Stimulated activated naive B cell treated with anti-CD40 and anti-IgM and Interleukin-4, amounts not matched to agents 10 μg/mL and 1 μg/mL and 100 μg/mL, for 72 hours (primary cell): ENCODE measurements at regions not wholly inside any gene's neighbourhood (a gene's known extent, or its start where the extent isn't known, plus 50 kb on each side); places are given as distances from the start of the nearest gene placed in this dataset.
"Not testable (repeated sequence)": the region's sequence is repeated elsewhere in the genome, so short reads cannot be mapped to it uniquely, and the experiment has no call there.

ENCODE experiments used
- ATAC-seq, 2 donors: fragments of 150-1000 bp; cut with Tn5 transposase; replicated peaks; 2 replicates each; pipeline ENCODE4 v1.10.0; 2021; ENCODE audit warnings: moderate library complexity in 1 of 2
- DNase-seq: peaks from one replicate; pipeline ENCODE4 v3.0.0; 2021
- H3K27ac Mint-ChIP-seq: one replicate; pipeline ENCODE4 v1.8.0; 2022; ENCODE audit warnings: mild to moderate bottlenecking, mixed read lengths
- H3K27me3 Mint-ChIP-seq, 2 donors: one replicate each; pipeline ENCODE4 v1.8.0; 2022; ENCODE audit warnings: mixed read lengths in 2 of 2
- H3K36me3 Mint-ChIP-seq, 2 donors: one replicate each; pipeline ENCODE4 v1.8.0; 2022; ENCODE audit warnings: mixed read lengths in 2 of 2, mild to moderate bottlenecking in 1 of 2
- H3K4me1 Mint-ChIP-seq, 2 donors: one replicate each; pipeline ENCODE4 v1.8.0; 2022; ENCODE audit warnings: mixed read lengths in 2 of 2, mild to moderate bottlenecking in 1 of 2
- H3K4me3 Mint-ChIP-seq, 2 donors: one replicate each; pipeline ENCODE4 v1.8.0; 2022; ENCODE audit warnings: mild to moderate bottlenecking in 2 of 2, mixed read lengths in 2 of 2, moderate library complexity in 1 of 2
- H3K9me3 Mint-ChIP-seq, 2 donors: one replicate each; pipeline ENCODE4 v1.8.0; 2022; ENCODE audit warnings: mixed read lengths in 2 of 2, mild to moderate bottlenecking in 1 of 2

DNA sequence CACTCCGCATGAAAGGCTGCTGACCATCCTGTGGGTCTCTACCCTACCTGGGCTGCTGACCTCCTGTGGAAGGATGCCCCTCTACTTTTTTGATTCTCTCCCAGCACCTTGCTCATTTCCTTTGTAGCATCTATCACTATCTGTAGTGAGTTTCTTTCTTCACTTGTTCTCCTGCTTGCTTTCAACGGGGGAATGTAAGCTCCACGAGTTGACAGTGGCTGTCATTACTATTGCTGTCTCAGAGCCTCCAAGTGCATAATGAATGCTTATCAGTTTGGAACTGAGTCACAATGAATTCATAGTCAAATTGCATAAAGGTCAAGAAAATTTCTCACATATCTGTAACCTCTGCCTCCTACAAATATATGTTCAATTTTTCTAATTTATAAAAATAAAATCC is 477.7 kb downstream of the PLCL1 start:
- no peak overlapping the region for H3K4me3 Mint-ChIP-seq
- no peaks in the 10 kb centered on the region for H3K4me1 Mint-ChIP-seq
- peaks cover 12 to 14% of the 10 kb centered on the region in 2 donors for H3K27me3 Mint-ChIP-seq
- DNase-seq (no peak), ATAC-seq (no peak)
- no peak overlapping the region for H3K27ac Mint-ChIP-seq
- no peaks in the 10 kb centered on the region for H3K36me3 Mint-ChIP-seq
- H3K9me3 Mint-ChIP-seq = no peaks in the 10 kb centered on the region

DNA sequence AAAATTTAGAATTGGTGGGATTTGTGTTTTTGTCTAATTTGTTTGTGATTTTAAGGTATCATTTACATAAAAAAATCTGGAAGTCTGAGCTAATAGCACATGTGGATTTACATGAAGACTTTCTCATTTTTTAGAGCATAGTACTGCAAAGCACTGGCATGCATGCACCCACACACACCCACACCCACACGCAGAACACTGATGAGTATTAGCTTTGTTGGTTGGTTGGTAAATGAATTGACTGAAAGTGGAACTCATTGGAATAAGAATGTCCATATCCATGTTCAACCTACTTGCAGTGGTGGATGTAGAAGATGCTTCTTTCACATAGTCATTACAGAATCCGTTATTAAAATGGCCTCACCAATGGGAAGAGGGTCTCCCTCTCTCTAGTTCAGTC is 475.8 kb downstream of the PLCL1 start:
- Mint-ChIP-seq H3K4me1 (no peaks in the 10 kb centered on the region), H3K4me3 (no peak overlapping the region), H3K27me3 (peaks cover 12 to 14% of the 10 kb centered on the region in 2 donors), H3K36me3 (no peaks in the 10 kb centered on the region), H3K9me3 (no peaks in the 10 kb centered on the region), H3K27ac (no peak overlapping the region)
- no peak for ATAC-seq
- DNase-seq = no peak

DNA sequence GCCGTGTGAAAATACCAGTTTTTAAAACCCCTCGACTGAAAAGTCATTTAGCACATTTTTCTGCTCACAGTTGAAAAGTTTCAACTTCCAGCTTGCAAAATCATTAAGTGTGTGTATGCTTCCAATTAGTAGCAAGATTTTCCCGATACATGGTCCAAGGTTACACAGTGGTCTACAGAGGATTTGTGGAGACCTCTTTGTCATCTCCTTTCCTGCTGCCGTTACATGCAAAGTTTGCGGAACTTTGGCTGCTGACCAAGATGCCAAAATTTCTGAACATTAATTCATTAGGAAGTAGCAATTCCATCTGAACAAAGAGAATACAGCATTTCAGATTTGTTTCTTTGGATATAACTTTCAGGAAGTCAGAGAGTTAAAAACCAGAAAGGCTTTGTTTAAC is 474.6 kb downstream of the PLCL1 start:
- no peaks in the 10 kb centered on the region for H3K4me1 Mint-ChIP-seq
- H3K9me3 Mint-ChIP-seq = no peaks in the 10 kb centered on the region
- H3K36me3 Mint-ChIP-seq = no peaks in the 10 kb centered on the region
- no peak for ATAC-seq
- H3K4me3 Mint-ChIP-seq = no peak overlapping the region
- no peak for DNase-seq
- H3K27me3 Mint-ChIP-seq = peaks cover 11 to 14% of the 10 kb centered on the region in 2 donors
- H3K27ac Mint-ChIP-seq = no peak overlapping the region

DNA sequence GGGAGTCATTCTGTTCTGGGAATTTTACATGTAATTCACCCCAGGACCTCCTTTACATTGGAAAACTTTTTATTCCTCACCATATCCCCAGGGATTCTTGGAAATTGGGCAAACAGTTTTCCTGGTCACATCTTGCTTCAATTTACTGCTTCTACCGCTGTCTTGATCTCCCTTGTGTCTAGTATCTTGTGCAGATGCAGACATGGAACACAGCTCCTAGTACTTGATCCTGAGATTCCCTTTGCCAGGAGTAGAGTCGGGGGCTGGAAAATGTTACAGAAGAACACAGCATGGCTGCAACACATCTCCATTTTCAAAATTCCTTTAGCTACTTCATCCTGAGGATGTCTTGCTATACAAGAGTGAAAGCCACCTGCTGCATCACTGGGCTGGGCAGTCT is 472.8 kb downstream of the PLCL1 start:
- no peak for ATAC-seq
- H3K4me3 Mint-ChIP-seq = no peak overlapping the region
- H3K27ac Mint-ChIP-seq = no peak overlapping the region
- no peaks in the 10 kb centered on the region for H3K36me3 Mint-ChIP-seq
- peaks cover 5 to 9% of the 10 kb centered on the region in 2 donors for H3K27me3 Mint-ChIP-seq
- no peaks in the 10 kb centered on the region for H3K9me3 Mint-ChIP-seq
- DNase-seq = no peak
- no peaks in the 10 kb centered on the region for H3K4me1 Mint-ChIP-seq

DNA sequence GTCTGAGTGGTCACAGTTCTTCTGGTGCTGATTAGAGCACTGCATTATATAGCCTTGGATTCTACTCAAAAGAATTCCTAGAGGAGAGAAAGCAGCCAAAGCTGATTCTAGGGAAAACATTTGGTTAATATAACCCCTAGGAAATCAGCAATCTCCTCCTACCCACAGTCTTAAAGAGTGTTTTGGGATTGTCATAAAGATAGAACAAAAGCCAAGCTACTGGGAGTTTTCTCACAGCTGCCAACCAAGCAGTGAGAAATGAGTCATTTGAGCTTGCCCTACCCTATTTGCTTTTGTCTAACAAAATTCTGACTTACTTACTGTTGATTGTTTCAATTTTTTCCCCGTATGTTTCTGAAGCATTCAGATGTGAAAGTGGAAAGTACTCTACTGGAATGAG is 469.3 kb downstream of the PLCL1 start:
- DNase-seq (no peak), ATAC-seq (no peak)
- no peaks in the 10 kb centered on the region for H3K9me3 Mint-ChIP-seq
- H3K4me3 Mint-ChIP-seq = no peak overlapping the region
- peaks cover 7 to 9% of the 10 kb centered on the region in 2 donors for H3K27me3 Mint-ChIP-seq
- H3K36me3 Mint-ChIP-seq = no peaks in the 10 kb centered on the region
- H3K4me1 Mint-ChIP-seq = no peaks in the 10 kb centered on the region
- H3K27ac Mint-ChIP-seq = no peak overlapping the region

DNA sequence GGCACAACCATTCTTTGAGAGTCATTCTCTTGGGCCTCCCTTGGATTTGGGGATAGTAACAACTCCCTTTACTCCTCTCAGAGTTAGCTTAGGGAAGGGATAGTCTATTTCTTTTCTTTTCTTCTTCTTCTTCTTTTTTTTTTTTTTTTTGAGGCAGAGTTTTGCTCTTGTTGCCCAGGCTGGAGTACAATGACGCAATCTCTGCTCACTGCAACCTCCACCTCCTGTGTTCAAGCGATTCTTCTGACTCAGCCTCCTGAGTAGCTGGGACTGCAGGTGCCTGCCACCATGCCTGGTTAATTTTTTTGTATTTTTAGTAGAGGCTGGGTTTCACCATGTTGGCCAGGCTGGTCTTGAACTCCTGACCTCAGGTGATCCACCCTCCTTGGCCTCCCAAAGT is 465.8 kb downstream of the PLCL1 start:
- H3K4me1 Mint-ChIP-seq, H3K27ac Mint-ChIP-seq, H3K27me3 Mint-ChIP-seq, DNase-seq, ATAC-seq, H3K4me3 Mint-ChIP-seq, H3K9me3 Mint-ChIP-seq, H3K36me3 Mint-ChIP-seq: not testable (repeated sequence)

DNA sequence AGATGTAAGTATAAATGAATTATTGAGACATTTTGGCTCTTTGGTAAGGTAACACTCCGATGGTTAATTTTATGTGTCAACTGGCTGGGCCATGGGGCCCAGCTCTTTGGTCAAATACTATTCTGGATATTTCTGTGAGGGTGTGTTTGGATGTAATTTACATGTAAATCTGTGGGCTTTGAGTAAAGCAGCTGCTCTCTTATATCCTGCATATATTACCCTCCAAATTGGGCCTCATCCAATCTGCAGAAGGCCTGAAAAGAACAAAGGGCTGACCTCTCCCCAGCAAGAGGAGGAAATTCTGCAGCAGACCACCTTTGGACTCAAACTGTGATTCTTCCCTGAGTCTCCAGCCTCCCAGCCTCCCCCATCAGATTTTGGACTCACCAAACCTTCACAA is 464.1 kb downstream of the PLCL1 start:
- no peak overlapping the region for H3K4me3 Mint-ChIP-seq
- ATAC-seq = no peak
- H3K36me3 Mint-ChIP-seq = no peaks in the 10 kb centered on the region
- H3K27me3 Mint-ChIP-seq = peaks cover 7 to 9% of the 10 kb centered on the region in 2 donors
- no peak overlapping the region for H3K27ac Mint-ChIP-seq
- no peaks in the 10 kb centered on the region for H3K4me1 Mint-ChIP-seq
- DNase-seq = no peak
- H3K9me3 Mint-ChIP-seq = no peaks in the 10 kb centered on the region

DNA sequence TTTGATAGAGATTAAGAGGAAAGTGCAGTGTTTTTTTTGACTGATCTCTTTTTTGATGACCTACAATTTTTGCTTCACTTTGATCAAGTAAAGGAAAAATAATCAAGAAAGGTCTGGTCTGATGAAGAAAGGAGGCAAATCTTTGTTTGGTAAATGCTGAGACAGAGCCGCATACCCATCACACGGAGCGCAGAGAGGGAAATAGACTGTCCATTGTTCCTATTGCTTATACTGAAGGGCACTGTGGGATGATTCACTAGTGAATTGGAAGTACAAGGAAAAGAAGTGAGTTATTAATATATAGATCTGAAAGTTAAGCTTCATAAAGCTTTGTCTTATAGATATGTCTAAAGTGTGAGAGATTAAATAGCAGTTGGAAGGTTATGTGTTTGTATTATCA is 455.1 kb downstream of the PLCL1 start:
- Mint-ChIP-seq H3K27me3 (peaks cover 0 to 11% of the 10 kb centered on the region in 2 donors), H3K9me3 (peaks cover 0 to under 1% of the 10 kb centered on the region in 2 donors), H3K4me3 (no peak overlapping the region), H3K4me1 (no peaks in the 10 kb centered on the region), H3K36me3 (no peaks in the 10 kb centered on the region), H3K27ac (no peak overlapping the region)
- ATAC-seq (no peak), DNase-seq (no peak)

DNA sequence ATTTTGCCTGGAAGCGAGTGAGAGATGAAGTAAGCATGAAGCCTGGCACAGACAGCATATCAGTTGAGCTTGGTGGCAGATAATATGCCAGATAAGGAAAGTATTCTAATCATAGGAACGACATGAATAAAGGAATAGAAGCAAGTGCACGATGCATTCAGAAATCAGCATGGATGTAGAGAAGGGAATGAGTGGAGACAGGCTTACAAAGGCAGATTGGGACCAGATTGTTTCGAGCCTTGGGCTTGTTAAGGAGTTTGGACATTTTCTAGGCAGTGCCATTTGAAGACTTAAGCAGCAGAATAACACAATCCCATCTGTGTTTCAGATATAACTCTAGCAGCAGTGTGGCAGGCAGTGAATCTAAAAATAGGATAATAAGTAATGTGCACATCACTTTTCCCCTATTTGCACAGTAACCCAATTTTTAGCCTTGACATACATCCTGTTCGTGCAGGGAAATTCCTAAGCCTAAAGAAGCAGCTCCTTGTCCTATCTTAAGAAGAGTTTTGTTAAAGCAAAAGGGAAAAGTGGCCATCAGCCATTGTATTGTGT is 450.2 kb downstream of the PLCL1 start:
- no peaks in the 10 kb centered on the region for H3K36me3 Mint-ChIP-seq
- no peak overlapping the region for H3K27ac Mint-ChIP-seq
- no peak overlapping the region for H3K4me3 Mint-ChIP-seq
- peaks cover 0 to 13% of the 10 kb centered on the region in 2 donors for H3K27me3 Mint-ChIP-seq
- peaks cover under 1 to 2% of the 10 kb centered on the region in 2 donors for H3K9me3 Mint-ChIP-seq
- H3K4me1 Mint-ChIP-seq = no peaks in the 10 kb centered on the region
- DNase-seq (no peak), ATAC-seq (no peak)

DNA sequence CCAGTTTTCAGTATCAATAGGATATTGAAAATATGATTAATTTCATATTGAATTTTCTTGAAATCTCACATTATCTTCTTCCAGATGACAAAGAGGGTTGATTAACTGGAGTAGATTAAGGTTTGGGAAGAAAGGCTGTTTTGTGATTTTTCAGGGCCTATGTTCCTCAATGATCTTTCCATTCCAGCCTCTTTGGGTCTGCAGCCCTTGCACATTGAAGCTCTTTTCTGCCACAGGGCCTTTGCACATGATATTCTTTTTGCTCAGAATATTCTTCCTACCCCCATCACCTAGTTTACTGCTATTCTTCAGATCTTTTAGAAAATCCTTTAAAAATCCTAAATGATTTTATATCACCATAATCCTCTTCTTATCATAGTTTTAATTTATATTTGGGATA is 449.6 kb downstream of the PLCL1 start:
- ATAC-seq (no peak), DNase-seq (no peak)
- Mint-ChIP-seq H3K4me3 (no peak overlapping the region), H3K27ac (no peak overlapping the region), H3K9me3 (peaks cover 2 to 5% of the 10 kb centered on the region in 2 donors), H3K4me1 (no peaks in the 10 kb centered on the region), H3K27me3 (peaks cover 0 to 7% of the 10 kb centered on the region in 2 donors), H3K36me3 (no peaks in the 10 kb centered on the region)

DNA sequence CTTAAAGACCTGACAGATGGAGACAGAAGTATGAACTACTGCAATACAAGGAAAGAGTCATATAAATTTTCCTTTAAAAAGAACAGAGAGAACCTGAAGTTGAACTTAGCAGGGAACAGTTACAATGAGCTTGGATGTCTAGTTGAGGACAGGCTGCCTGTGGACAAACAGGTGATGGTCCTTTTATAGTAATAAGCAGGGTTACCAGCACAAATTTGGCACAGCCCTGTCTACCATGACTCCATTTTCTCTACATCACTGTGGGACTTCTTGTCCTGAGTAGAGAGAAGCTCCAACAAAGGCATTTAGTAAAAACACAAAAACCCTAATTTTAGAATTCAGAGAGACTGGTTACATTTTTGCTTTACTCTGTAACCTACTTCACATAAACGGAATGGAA is 448.1 kb downstream of the PLCL1 start:
- ATAC-seq (no peak), DNase-seq (no peak)
- H3K36me3 Mint-ChIP-seq = no peaks in the 10 kb centered on the region
- H3K9me3 Mint-ChIP-seq = peaks cover 4 to 5% of the 10 kb centered on the region in 2 donors
- H3K27ac Mint-ChIP-seq = no peak overlapping the region
- peaks cover 0 to 5% of the 10 kb centered on the region in 2 donors for H3K27me3 Mint-ChIP-seq
- H3K4me3 Mint-ChIP-seq = no peak overlapping the region
- H3K4me1 Mint-ChIP-seq = no peaks in the 10 kb centered on the region

DNA sequence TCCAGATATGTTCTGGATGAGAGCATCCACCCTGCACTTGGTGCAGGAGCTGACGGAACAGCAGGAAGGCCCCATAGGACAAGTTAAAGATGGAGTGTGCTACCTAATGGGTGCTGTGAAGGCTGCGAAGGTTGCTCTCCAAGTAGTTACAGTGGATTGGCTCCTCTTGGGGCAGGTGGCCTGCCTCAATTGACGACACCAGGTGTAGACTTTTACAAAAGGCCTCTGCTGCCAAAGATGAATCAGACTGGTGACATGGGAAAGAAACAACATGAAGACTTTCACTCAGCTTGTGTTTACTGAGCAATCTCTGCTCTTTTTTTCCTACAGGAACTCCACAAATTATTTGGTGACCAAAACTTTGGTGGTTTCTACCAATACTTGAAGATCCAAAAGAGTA is 437.7 kb downstream of the PLCL1 start:
- Mint-ChIP-seq H3K36me3 (no peaks in the 10 kb centered on the region), H3K4me3 (no peak overlapping the region)

DNA sequence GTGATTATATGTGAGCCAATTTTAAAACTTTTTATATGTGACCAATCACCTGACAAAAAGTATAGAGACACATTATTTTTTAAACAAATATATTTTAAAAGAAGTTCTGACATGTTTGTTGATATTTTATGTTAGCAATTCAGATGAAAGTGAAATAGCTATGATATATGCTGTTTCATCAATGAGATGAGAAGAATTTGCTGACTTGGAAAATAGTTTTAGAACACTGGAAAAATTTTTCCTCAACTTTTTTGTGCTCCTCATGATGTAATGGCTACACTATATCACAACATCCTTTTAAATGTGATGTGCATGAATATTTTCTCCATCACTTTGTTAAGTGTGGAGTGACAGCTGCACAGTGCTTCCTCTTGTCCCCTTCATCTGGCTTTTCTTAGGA is 434.0 kb downstream of the PLCL1 start:
- no peak overlapping the region for H3K27ac Mint-ChIP-seq
- no peaks in the 10 kb centered on the region for H3K4me1 Mint-ChIP-seq
- H3K9me3 Mint-ChIP-seq = no peaks in the 10 kb centered on the region
- no peaks in the 10 kb centered on the region for H3K36me3 Mint-ChIP-seq
- H3K4me3 Mint-ChIP-seq = no peak overlapping the region
- DNase-seq (no peak), ATAC-seq (no peak)
- peaks cover 0 to 13% of the 10 kb centered on the region in 2 donors for H3K27me3 Mint-ChIP-seq

More for the DNA sequence above, 437.7 kb downstream of the PLCL1 start:
- H3K4me1 Mint-ChIP-seq = no peaks in the 10 kb centered on the region
- H3K27me3 Mint-ChIP-seq = peaks cover 6% of the 10 kb centered on the region in 2 donors
- peaks cover 0 to 3% of the 10 kb centered on the region in 2 donors for H3K9me3 Mint-ChIP-seq
- H3K27ac Mint-ChIP-seq = no peak overlapping the region
- ATAC-seq (no peak), DNase-seq (no peak)

DNA sequence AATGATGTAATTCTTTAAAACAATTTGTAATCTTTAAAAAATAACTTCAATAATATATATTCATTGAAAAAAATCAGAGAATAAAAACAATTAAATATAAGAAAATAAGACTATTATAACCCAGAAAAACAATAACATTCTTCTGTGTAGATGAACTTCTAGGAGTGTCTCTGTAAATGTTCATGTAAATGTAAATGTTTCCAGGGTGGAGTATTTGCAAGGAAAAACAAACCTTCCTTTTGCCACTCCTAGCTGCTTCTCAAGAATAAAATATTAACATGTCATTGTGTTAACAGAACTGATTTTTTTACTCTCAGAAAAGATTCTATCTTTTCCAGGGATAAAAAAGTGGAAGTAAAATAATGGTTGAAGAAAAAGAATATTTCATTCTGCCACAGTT is 431.9 kb downstream of the PLCL1 start:
- H3K27me3 Mint-ChIP-seq = peaks cover 0 to 16% of the 10 kb centered on the region in 2 donors
- DNase-seq (no peak), ATAC-seq (no peak)
- H3K4me1 Mint-ChIP-seq = no peaks in the 10 kb centered on the region
- no peaks in the 10 kb centered on the region for H3K9me3 Mint-ChIP-seq
- no peaks in the 10 kb centered on the region for H3K36me3 Mint-ChIP-seq
- no peak overlapping the region for H3K27ac Mint-ChIP-seq
- no peak overlapping the region for H3K4me3 Mint-ChIP-seq

DNA sequence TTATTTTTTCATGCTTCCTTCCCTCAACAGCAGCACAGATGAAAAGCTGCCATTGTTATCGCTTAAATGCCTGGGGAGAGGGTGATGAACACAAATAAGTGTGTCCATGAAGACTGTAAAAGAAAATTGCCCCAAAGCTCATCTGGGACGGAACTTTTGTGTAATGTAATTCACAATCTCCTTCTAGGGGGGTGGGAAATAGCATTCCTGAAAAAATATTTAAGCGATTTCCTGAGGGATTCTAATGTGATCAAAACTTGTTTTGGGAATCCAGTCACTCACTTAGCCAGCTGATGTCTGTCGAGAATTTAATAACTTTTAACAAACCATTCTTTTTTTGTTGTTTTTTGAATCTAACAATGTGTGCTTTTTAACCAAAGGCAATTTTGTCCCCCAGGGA is 427.9 kb downstream of the PLCL1 start:
- Mint-ChIP-seq H3K4me3 (no peak overlapping the region), H3K4me1 (no peaks in the 10 kb centered on the region), H3K27me3 (peaks cover 0 to 16% of the 10 kb centered on the region in 2 donors), H3K9me3 (no peaks in the 10 kb centered on the region), H3K36me3 (no peaks in the 10 kb centered on the region), H3K27ac (no peak overlapping the region)
- no peak for ATAC-seq
- no peak for DNase-seq

DNA sequence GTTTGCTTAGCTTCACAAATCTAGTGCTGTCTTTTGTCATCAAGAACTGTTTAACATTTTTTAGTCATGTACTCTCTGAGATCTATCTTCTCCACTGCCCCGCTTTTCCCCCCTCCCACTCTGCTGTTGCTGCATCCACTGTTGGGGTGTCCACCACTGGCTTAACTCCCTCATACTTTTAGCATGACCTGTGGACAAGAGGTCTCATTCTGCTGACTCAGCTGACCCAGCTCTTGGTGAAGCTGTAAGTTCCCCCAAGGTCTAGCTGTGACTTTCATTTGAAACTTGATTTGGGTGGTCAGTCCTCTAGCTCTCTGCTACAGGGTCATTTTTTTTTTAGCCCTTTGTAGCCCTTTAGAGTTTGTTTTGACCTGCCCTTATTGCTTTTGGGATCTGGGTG is 427.2 kb downstream of the PLCL1 start:
- ATAC-seq (no peak), DNase-seq (no peak)
- Mint-ChIP-seq H3K4me1 (no peaks in the 10 kb centered on the region), H3K4me3 (no peak overlapping the region), H3K36me3 (no peaks in the 10 kb centered on the region), H3K9me3 (no peaks in the 10 kb centered on the region), H3K27ac (no peak overlapping the region), H3K27me3 (peaks cover 0 to 16% of the 10 kb centered on the region in 2 donors)
